ENCODE measurements at regions not wholly inside any gene's neighbourhood (a gene's known extent, or its start where the extent isn't known, plus 50 kb on each side); places are given as distances from the start of the nearest gene placed in this dataset.
"Not testable (repeated sequence)": the region's sequence is repeated elsewhere in the genome, so short reads cannot be mapped to it uniquely, and the experiment has no call there.

- DNase-seq (ENCODE audit: low read depth) = peak; percentile 71
Observed at GRCh38 chr11:71638801-71639519, 56.3 kb upstream of the KRTAP5-11 start.

- not testable (repeated sequence) for DNase-seq (ENCODE audit: low read depth)
Observed at GRCh38 chr11:71639520-71639849, 56.8 kb upstream of the KRTAP5-11 start.

GRCh38 chr11:71639916-71640315 is 57.2 kb upstream of the KRTAP5-11 start:
- DNase-seq (ENCODE audit: low read depth) = not testable (repeated sequence)

- not testable (repeated sequence) for DNase-seq (ENCODE audit: low read depth)
Observed at GRCh38 chr11:71647078-71647477, 64.4 kb upstream of the KRTAP5-11 start.

GRCh38 chr11:71652998-71653397 is 70.3 kb upstream of the KRTAP5-11 start:
- DNase-seq (ENCODE audit: low read depth) = not testable (repeated sequence)

- DNase-seq (ENCODE audit: low read depth) = not testable (repeated sequence)
Observed at GRCh38 chr11:71654423-71654822, 71.7 kb upstream of the KRTAP5-11 start.

GRCh38 chr11:71655041-71655440 is 72.4 kb upstream of the KRTAP5-11 start:
- not testable (repeated sequence) for DNase-seq (ENCODE audit: low read depth)

GRCh38 chr11:71656513-71656912 is 73.8 kb upstream of the KRTAP5-11 start:
- not testable (repeated sequence) for DNase-seq (ENCODE audit: low read depth)

GRCh38 chr11:71664941-71665340 is 82.3 kb upstream of the KRTAP5-11 start:
- not testable (repeated sequence) for DNase-seq (ENCODE audit: low read depth)

GRCh38 chr11:71698110-71698509 is 115.4 kb upstream of the KRTAP5-11 start:
- not testable (repeated sequence) for DNase-seq (ENCODE audit: low read depth)

- not testable (repeated sequence) for DNase-seq (ENCODE audit: low read depth)
Observed at GRCh38 chr11:71698961-71699360, 116.3 kb upstream of the KRTAP5-11 start.

- not testable (repeated sequence) for DNase-seq (ENCODE audit: low read depth)
Observed at GRCh38 chr11:71701435-71702291, 119.0 kb upstream of the KRTAP5-11 start.

GRCh38 chr11:71705086-71705737 is 122.5 kb upstream of the KRTAP5-11 start:
- not testable (repeated sequence) for DNase-seq (ENCODE audit: low read depth)

- DNase-seq (ENCODE audit: low read depth) = not testable (repeated sequence)
Observed at GRCh38 chr11:71705738-71706432, 123.2 kb upstream of the KRTAP5-11 start.

GRCh38 chr11:71707083-71707482 is 124.4 kb upstream of the KRTAP5-11 start:
- not testable (repeated sequence) for DNase-seq (ENCODE audit: low read depth)

- DNase-seq (ENCODE audit: low read depth) = not testable (repeated sequence)
Observed at GRCh38 chr11:71709541-71709940, 123.5 kb upstream of the DEFB108B start.

GRCh38 chr11:71710171-71710671 is 122.8 kb upstream of the DEFB108B start:
- not testable (repeated sequence) for DNase-seq (ENCODE audit: low read depth)

GRCh38 chr11:71710701-71711385 is 122.2 kb upstream of the DEFB108B start:
- not testable (repeated sequence) for DNase-seq (ENCODE audit: low read depth)

- DNase-seq (ENCODE audit: low read depth) = not testable (repeated sequence)
Observed at GRCh38 chr11:71712350-71712749, 120.7 kb upstream of the DEFB108B start.

GRCh38 chr11:71712846-71713245 is 120.2 kb upstream of the DEFB108B start:
- not testable (repeated sequence) for DNase-seq (ENCODE audit: low read depth)

- not testable (repeated sequence) for DNase-seq (ENCODE audit: low read depth)
Observed at GRCh38 chr11:71714510-71714909, 118.5 kb upstream of the DEFB108B start.

Measured in activated T-cell treated with anti-CD3 and anti-CD28 coated beads for 48 hours (primary cell).